Fibroblast of peridontal ligament (primary cell): ENCODE measurements at regions not wholly inside any gene's neighbourhood (a gene's known extent, or its start where the extent isn't known, plus 50 kb on each side); places are given as distances from the start of the nearest gene placed in this dataset.

Experiments
- DNase-seq: peaks from one replicate; pipeline ENCODE4 v3.0.0-alpha.2; 2010; ENCODE audit errors: extremely low read depth

GRCh38 chr4:145248502-145248901, 68.1 kb upstream of the OTUD4 start:
- DNase-seq, result no peak

- DNase-seq, result peak; percentile 70
These were observed 53.8 kb upstream of the OTUD4 start for GRCh38 chr4:145234091-145234706.

- peak; percentile 61 for DNase-seq
These were observed 51.7 kb upstream of the OTUD4 start for GRCh38 chr4:145231906-145232700.

- DNase-seq, result peak; percentile 90
These were observed 50.3 kb upstream of the OTUD4 start for GRCh38 chr4:145230726-145231125.
